Nucleus accumbens (tissue), 56 donors: ENCODE measurements at regions not wholly inside any gene's neighbourhood (a gene's known extent, or its start where the extent isn't known, plus 50 kb on each side); places are given as distances from the start of the nearest gene placed in this dataset.

Source experiments
- DNase-seq, 56 donors: peaks; one replicate each; lab custom pipeline; 2025; lab: John Stamatoyannopoulos, UW

DNA sequence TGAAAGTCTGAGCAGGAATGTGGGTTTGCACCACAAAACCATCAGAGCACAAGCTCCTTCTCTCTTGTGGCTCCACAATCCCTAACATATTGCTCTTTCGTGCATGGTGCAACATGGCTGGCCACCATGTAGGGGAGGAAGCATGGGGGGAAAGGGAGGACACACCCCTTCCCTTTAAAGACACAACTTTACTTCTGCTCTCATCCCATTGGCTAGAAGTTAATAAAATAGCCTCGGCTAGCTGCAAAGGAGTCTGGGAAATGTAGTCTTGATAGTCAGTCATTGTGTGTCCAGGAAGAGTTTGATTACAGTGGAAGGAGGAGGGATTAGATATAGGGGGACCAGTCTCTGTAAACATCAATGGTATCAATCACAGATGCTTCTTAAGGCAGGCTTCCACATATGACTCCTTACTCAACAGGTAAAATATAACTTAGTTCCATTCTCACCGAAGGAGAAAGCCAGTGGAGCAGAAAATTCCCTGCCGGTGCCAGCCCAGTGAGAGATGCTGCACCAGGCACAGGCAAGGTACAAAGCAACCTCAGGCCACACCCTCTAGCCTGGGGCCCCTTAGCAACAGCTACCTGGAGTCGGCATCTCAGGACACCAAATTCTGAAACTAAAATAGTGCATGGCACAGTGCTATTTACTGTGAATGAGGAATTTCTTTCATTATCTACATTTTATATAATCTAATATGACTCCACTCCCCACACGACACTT, 124.7 kb upstream of the CTBP2 start:
- DNase-seq: peak in 2 of 56 donors; percentile 3

GRCh38 chr10:125283836-125284614, 123.7 kb upstream of the CTBP2 start:
- DNase-seq: no peak

- peak in 1 of 56 donors; percentile 4 for DNase-seq
Observed at GRCh38 chr10:125283191-125283835, 123.0 kb upstream of the CTBP2 start.

GRCh38 chr10:125281091-125281490, 120.7 kb upstream of the CTBP2 start:
- no peak for DNase-seq

- no peak for DNase-seq
Observed at GRCh38 chr10:125276133-125276532, 115.8 kb upstream of the CTBP2 start.

DNA sequence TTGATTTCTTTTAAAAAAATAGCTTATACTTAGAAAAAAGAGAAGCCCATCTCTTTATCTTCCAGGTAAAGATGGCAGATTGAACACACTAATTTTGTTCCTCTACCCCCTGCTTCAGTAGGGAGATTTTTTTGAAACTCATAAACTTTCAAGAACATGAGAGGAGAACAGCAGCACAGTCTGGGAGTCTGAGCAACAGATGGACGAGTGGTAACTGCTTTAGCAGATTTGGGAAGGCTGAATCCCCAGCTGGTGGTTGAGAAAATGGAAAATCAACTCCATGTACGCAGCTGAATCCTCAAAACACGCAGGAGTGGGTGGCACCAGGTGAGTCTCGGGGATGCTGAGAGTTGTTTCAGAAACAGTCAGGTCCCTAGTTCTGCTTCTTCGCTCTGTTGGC, 114.6 kb upstream of the CTBP2 start:
- no peak for DNase-seq

- no peak for DNase-seq
Observed at GRCh38 chr10:125273023-125273422, 112.7 kb upstream of the CTBP2 start.

- DNase-seq: no peak
Observed at GRCh38 chr10:125269716-125270115, 109.4 kb upstream of the CTBP2 start.

GRCh38 chr10:125266966-125267365, 106.6 kb upstream of the CTBP2 start:
- no peak for DNase-seq

DNA sequence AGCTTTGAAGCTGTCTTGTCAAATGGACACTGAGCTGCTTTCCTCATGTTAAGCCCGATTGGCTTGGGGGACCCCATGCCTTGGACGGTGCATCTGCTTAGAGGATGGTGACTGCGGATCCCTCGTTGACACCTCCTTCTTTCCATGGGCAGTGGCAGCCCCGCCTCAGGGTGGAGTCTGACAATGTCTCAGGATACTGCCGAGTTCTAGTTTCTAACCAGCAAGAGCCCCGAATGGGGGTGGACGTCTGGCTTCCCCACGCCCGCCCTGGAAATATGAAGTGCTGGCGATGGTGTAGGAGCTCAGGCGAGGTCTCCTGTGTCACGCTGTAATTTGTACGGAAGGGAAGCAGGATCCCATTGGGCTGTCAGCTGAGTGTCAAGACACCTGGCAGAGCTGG, 106.2 kb upstream of the CTBP2 start:
- DNase-seq: no peak

GRCh38 chr10:125265579-125265955, 105.2 kb upstream of the CTBP2 start:
- no peak for DNase-seq

DNA sequence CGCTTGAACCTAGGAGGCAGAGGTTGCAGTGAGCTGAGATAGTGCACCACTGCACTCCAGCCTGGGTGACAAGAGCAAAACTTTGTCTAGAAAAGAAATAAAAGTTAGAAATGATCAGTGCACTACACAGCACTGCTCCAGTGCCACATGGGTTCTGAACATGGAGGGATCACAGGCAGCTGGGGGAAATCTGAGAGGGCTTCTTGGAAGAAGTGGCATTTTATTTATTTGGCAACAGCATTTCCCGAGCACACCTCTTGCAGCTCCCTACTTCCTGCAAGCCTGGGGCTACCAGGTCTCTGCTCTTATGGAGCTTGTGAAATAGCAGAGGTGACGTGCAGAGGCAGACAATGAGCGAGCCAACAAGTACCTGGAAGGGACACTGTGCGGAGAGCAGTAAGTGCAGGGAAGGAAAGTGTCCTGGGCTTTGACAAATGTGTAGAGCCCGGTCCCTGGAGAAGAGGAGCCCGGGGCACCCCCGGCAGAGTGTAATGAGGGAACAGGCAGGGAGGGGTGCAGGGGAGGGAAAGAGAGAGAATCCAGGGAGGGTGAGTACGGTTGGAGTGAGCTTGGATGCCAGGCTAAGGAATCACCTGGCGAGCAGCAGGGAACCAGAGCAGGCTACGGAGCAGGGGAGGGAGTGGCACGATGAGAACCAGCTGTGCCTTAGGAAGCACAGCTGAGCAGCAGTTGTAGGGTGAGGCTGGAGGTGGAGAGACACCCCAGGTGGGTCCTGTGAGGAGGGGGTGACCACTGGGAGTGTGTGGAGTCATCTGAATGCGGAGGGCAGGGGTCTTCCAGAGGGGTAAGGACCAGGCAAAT, 104.6 kb upstream of the CTBP2 start:
- no peak for DNase-seq

GRCh38 chr10:125264091-125264490, 103.7 kb upstream of the CTBP2 start:
- no peak for DNase-seq

DNA sequence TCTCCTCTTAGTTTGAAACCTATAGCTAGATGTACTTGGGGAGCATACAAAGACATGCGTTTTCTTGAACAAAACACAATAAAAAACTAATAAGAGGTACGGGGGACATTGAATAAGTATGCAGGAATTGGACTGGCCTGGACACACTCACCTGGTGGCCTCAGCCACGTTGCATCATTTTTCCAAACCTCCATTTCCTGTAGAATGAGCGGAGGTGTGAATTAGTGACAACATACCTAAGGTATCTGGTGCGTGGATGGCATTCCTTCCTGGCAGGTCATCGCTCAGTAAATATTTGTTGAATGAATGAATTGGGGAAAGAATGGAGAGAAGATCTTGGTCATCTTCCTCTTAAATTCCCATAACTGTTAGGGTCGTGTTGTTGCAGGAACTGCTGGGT, 103.2 kb upstream of the CTBP2 start:
- DNase-seq: no peak

DNA sequence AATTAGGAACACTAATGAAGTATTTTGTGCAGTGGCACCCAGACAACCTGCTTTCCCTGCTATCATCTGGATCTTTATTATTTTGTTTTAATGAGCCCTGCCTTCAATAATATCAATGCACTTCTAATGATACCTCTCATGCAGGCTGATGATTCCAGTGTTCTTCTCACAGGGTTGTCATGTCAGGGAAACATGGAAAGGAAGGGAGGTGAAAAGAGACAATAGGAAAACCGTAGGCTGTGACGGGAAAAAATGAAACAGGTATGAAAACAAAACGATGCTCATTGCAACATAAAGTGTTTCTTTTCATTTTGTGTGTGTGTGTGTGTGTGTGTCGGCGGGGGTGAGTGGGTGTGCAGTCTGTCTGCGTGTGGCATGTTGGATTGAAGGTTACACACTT, 102.6 kb upstream of the CTBP2 start:
- DNase-seq: no peak

- DNase-seq: no peak
Observed at GRCh38 chr10:125262409-125262808, 102.0 kb upstream of the CTBP2 start.

GRCh38 chr10:125261491-125262186, 101.3 kb upstream of the CTBP2 start:
- DNase-seq: no peak

- no peak for DNase-seq
Observed at GRCh38 chr10:125260260-125260659, 99.9 kb upstream of the CTBP2 start.

GRCh38 chr10:125259651-125260050, 99.3 kb upstream of the CTBP2 start:
- no peak for DNase-seq

GRCh38 chr10:125258676-125259075, 98.3 kb upstream of the CTBP2 start:
- no peak for DNase-seq
